Right forelimb (tissue), 1 donor: ENCODE measurements at regions not wholly inside any gene's neighbourhood (a gene's known extent, or its start where the extent isn't known, plus 50 kb on each side); places are given as distances from the start of the nearest gene placed in this dataset.

Experiments used
- DNase-seq: peaks from one replicate; pipeline ENCODE4 v3.0.0-alpha.2; 2018

- peak; percentile 87 for DNase-seq
Observed at GRCh38 chr1:96966536-96967138, 245.1 kb downstream of the PTBP2 start.

GRCh38 chr1:96967311-96967710 is 245.7 kb downstream of the PTBP2 start:
- DNase-seq = no peak

- DNase-seq = no peak
Observed at GRCh38 chr1:96968541-96968940, 247.0 kb downstream of the PTBP2 start.

GRCh38 chr1:96968983-96969382 is 247.4 kb downstream of the PTBP2 start:
- DNase-seq = no peak

- DNase-seq = no peak
Observed at GRCh38 chr1:96969656-96970163, 248.1 kb downstream of the PTBP2 start.

GRCh38 chr1:96971439-96971838 is 249.9 kb downstream of the PTBP2 start:
- DNase-seq = no peak

GRCh38 chr1:96971849-96972602 is 250.4 kb downstream of the PTBP2 start:
- DNase-seq = no peak

GRCh38 chr1:96973605-96974004 is 252.0 kb downstream of the PTBP2 start:
- no peak for DNase-seq

GRCh38 chr1:96978444-96978843 is 256.9 kb downstream of the PTBP2 start:
- DNase-seq = no peak

- DNase-seq = no peak
Observed at GRCh38 chr1:96978901-96979300, 257.3 kb downstream of the PTBP2 start.

GRCh38 chr1:96979304-96980268 is 258.0 kb downstream of the PTBP2 start:
- DNase-seq = no peak

GRCh38 chr1:96980448-96980847 is 258.9 kb downstream of the PTBP2 start:
- no peak for DNase-seq

- no peak for DNase-seq
Observed at GRCh38 chr1:96981181-96981580, 259.6 kb downstream of the PTBP2 start.

GRCh38 chr1:96982118-96982517 is 260.5 kb downstream of the PTBP2 start:
- no peak for DNase-seq

- no peak for DNase-seq
Observed at GRCh38 chr1:96983866-96984265, 262.3 kb downstream of the PTBP2 start.

- no peak for DNase-seq
Observed at GRCh38 chr1:96987186-96987703, 265.7 kb downstream of the PTBP2 start.

GRCh38 chr1:96989302-96989701 is 267.7 kb downstream of the PTBP2 start:
- no peak for DNase-seq

- DNase-seq = no peak
Observed at GRCh38 chr1:96990136-96990535, 268.6 kb downstream of the PTBP2 start.

- no peak for DNase-seq
Observed at GRCh38 chr1:96991261-96991660, 269.7 kb downstream of the PTBP2 start.

GRCh38 chr1:96992871-96993270 is 271.3 kb downstream of the PTBP2 start:
- DNase-seq = no peak

- DNase-seq = no peak
Observed at GRCh38 chr1:96995351-96995750, 273.8 kb downstream of the PTBP2 start.

GRCh38 chr1:96996001-96996400 is 274.4 kb downstream of the PTBP2 start:
- no peak for DNase-seq

- no peak for DNase-seq
Observed at GRCh38 chr1:96997717-96998116, 276.1 kb downstream of the PTBP2 start.
